Spleen (tissue), 7 donors: ENCODE measurements at regions not wholly inside any gene's neighbourhood (a gene's known extent, or its start where the extent isn't known, plus 50 kb on each side); places are given as distances from the start of the nearest gene placed in this dataset.

Source experiments
- CTCF ChIP-seq, 11 experiments: fragments of 200-600 bp in 7 of 11; fragments of 450-650 bp in 4 of 11; sonication (generic) in 4 of 11; IDR thresholded peaks in 8 of 11; conservative IDR thresholded peaks in 3 of 11; 1 replicate in 7 of 11; 2 replicates in 4 of 11; pipeline versions ENCODE4 v1.4.0 to v1.8.0; 2016 to 2021; ENCODE audit warnings: antibody characterized with exemption in 11 of 11, inconsistent platforms in 4 of 11, mild to moderate bottlenecking in 1 of 11
- POLR2A ChIP-seq, 3 donors: fragments of 450-650 bp; IDR thresholded peaks; one replicate each; pipeline ENCODE4 v1.5.1; 2017; ENCODE audit warnings: antibody characterized with exemption in 3 of 3, mild to moderate bottlenecking in 1 of 3
- POLR2AphosphoS5 ChIP-seq, 3 donors: sonication (generic); formaldehyde crosslinking; IDR thresholded peaks; one replicate each; pipeline ENCODE4 v1.5.1; 2017; ENCODE audit warnings: antibody characterized with exemption in 3 of 3
- donor health status: DM: no; HTN: no; CAD: no; lungs with moderate emphysema.
- donor health status: DM: no; HTN: no; CAD: no.
- donor health status: DM: no; HTN: no; CAD: no.

- no peak for TF ChIP-seq CTCF (IDR thresholded peaks at IDR 0.05 in 8 of 11, conservative IDR thresholded peaks at IDR 0.05 in 3 of 11)
- no peak for TF ChIP-seq POLR2AphosphoS5 (IDR thresholded peaks at IDR 0.05)
- TF ChIP-seq POLR2A (IDR thresholded peaks at IDR 0.05), result no peak
Measured at GRCh38 chr6:34645627-34646026, 50.9 kb downstream of the ILRUN start.
